AG04450 (cell line): ENCODE measurements at regions not wholly inside any gene's neighbourhood (a gene's known extent, or its start where the extent isn't known, plus 50 kb on each side); places are given as distances from the start of the nearest gene placed in this dataset.
"Not testable (repeated sequence)": the region's sequence is repeated elsewhere in the genome, so short reads cannot be mapped to it uniquely, and the experiment has no call there.

Experiments used
- CTCF ChIA-PET: fragments of 300-600, 350-600 bp; formaldehyde crosslinking; extraction: SDS; loops from one replicate; lab custom pipeline; 2022; ENCODE audit warnings: antibody characterized with exemption, inconsistent platforms; lab: Charles Lee
- POLR2A ChIA-PET: fragments of 350-600 bp; formaldehyde crosslinking; extraction: SDS; loops from one replicate; lab custom pipeline; 2021; ENCODE audit warnings: antibody characterized with exemption, inconsistent platforms; lab: Yijun Ruan, JAX
- DNase-seq: peaks from one replicate; pipeline ENCODE4 v3.0.0-alpha.2; 2011; ENCODE audit warnings: low read depth, low spot score
- H3K27ac ChIP-seq: one replicate; pipeline ENCODE4 v1.5.1; 2012; ENCODE audit warnings: low read depth, low read length, control low read depth
- H3K27me3 ChIP-seq: one replicate; pipeline ENCODE4 v1.6.0; 2012; ENCODE audit warnings: low read length; ENCODE audit not compliant: control insufficient read depth, insufficient read depth
- H3K4me3 ChIP-seq: 2 replicates; pipeline ENCODE4 v1.5.1; 2011; ENCODE audit warnings: mild to moderate bottlenecking, low read depth, low read length, control low read depth
- H3K9me3 ChIP-seq: 2 replicates; pipeline ENCODE4 v1.5.1; 2012; ENCODE audit warnings: low read length; ENCODE audit not compliant: control insufficient read depth, insufficient read depth
- CTCF ChIP-seq: IDR thresholded peaks from 2 replicates; pipeline ENCODE4 v1.5.1; 2011; ENCODE audit warnings: low read depth, low read length, control low read depth, inconsistent platforms

GRCh38 chr1:170415710-170416372 is 116.1 kb upstream of the GORAB start:
- CTCF ChIA-PET, result interaction anchor here (0.6 kb wide), 1 partner anchor 346 kb away, joined by 4 read pairs; no protein-coding TSS in a partner anchor
- H3K27ac ChIP-seq, result no peak overlapping the region
- H3K9me3 ChIP-seq, result no peaks in the 10 kb centered on the region; the same call in 1 of the 2 replicates
- POLR2A ChIA-PET, result interaction anchor here (0.6 kb wide), 1 partner anchor 404 kb away, joined by 3 read pairs; no protein-coding TSS in a partner anchor
- H3K4me3 ChIP-seq, result no peak overlapping the region
- TF ChIP-seq CTCF, result no peak
- H3K27me3 ChIP-seq, result no peaks in the 10 kb centered on the region
- no peak for DNase-seq

DNA sequence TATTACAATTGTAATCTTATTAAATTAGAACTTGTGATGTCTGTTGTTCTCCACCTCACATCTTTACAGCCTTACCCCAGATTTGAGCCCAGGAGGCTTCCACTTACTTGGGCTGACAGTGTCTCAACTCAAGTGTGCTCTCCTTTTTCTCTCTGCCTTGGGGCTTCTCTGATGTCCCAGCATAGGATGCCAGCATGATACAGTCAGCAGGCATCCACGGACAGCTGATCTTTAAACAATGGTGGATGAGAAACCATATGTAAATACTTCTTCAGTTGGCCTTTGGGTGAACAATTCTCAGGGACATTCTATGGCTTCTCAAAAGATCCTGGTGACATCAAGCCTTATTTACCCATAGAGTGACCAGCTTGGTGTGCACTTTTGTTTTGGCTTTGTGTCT is 107.6 kb upstream of the GORAB start:
- no peak for TF ChIP-seq CTCF
- POLR2A ChIA-PET, result no interaction called here
- Histone ChIP-seq H3K27me3 (no peaks in the 10 kb centered on the region), H3K4me3 (no peak overlapping the region), H3K9me3 (no peaks in the 10 kb centered on the region), H3K27ac (no peak overlapping the region)
- CTCF ChIA-PET, result no interaction called here
- no peak for DNase-seq

GRCh38 chr1:170426596-170426995 is 105.4 kb upstream of the GORAB start:
- Histone ChIP-seq H3K27me3 (no peaks in the 10 kb centered on the region), H3K4me3 (no peak overlapping the region), H3K9me3 (no peaks in the 10 kb centered on the region), H3K27ac (no peak overlapping the region)
- TF ChIP-seq CTCF, result no peak
- no peak for DNase-seq
- CTCF ChIA-PET, result no interaction called here
- POLR2A ChIA-PET, result no interaction called here

DNA sequence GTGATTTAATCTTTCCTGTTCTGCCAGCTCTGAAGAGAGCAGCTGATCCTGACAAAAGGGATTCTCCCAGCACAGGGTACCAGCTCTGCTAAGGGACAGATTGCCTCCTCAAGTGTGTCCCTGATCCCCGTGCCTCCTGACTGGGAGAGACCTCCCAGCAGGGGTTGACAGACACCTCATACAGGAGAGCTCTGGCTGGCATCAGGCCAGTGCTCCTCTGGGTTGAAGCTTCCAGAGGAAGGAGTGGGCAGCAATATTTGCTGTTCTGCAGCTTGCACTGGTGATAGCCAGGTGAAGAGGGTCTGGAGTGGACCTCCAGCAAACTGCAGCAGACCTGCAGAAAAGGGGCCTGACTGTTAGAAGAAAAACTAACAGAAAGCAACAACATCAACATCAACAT is 105.0 kb upstream of the GORAB start:
- H3K9me3 ChIP-seq, DNase-seq, H3K4me3 ChIP-seq, POLR2A ChIA-PET, H3K27me3 ChIP-seq, H3K27ac ChIP-seq, CTCF ChIA-PET: not testable (repeated sequence)

- TF ChIP-seq CTCF, result no peak
- CTCF ChIA-PET, result no interaction called here
Observed at GRCh38 chr1:170436928-170437327, 95.0 kb upstream of the GORAB start.

More at GRCh38 chr1:170436928-170437327, 95.0 kb upstream of the GORAB start:
- Histone ChIP-seq H3K27me3 (no peaks in the 10 kb centered on the region), H3K4me3 (no peak overlapping the region), H3K27ac (no peak overlapping the region), H3K9me3 (no peaks in the 10 kb centered on the region)
- no peak for DNase-seq
- POLR2A ChIA-PET, result no interaction called here
